ENCODE measurements at regions not wholly inside any gene's neighbourhood (a gene's known extent, or its start where the extent isn't known, plus 50 kb on each side); places are given as distances from the start of the nearest gene placed in this dataset.
"Not testable (repeated sequence)": the region's sequence is repeated elsewhere in the genome, so short reads cannot be mapped to it uniquely, and the experiment has no call there.

GRCh38 chr3:80608072-80608471 lies 840.3 kb upstream of the ROBO1 start:
- 92% methylated on average over 3 of the region's 3 CpGs for WGBS
- not testable (repeated sequence) for H3K36me3 ChIP-seq (ENCODE audit: insufficient read depth, low read length); H3K9ac ChIP-seq (ENCODE audit: low read depth, low read length); H3K27ac ChIP-seq (ENCODE audit: low read depth, low read length); H3K4me1 ChIP-seq (ENCODE audit: insufficient read depth, low read length); H3K4me3 ChIP-seq (ENCODE audit: low read length); H3K27me3 ChIP-seq (ENCODE audit: insufficient read depth, low read length); H3K9me3 ChIP-seq (ENCODE audit: insufficient read depth, low read depth, low read length)

- Histone ChIP-seq H3K36me3 (ENCODE audit: insufficient read depth, low read length) (no peaks in the 10 kb centered on the region), H3K9ac (ENCODE audit: low read depth, low read length) (no peak overlapping the region), H3K4me3 (ENCODE audit: low read length) (no peak overlapping the region), H3K9me3 (ENCODE audit: insufficient read depth, low read depth, low read length) (no peaks in the 10 kb centered on the region), H3K4me1 (ENCODE audit: insufficient read depth, low read length) (peaks cover 9% of the 10 kb centered on the region; the same call in 1 of the 2 replicates), H3K27me3 (ENCODE audit: insufficient read depth, low read length) (no peaks in the 10 kb centered on the region), H3K27ac (ENCODE audit: low read depth, low read length) (no peak overlapping the region)
- WGBS = 94% methylated on average over 2 of the region's 4 CpGs
Measured at GRCh38 chr3:80606073-80606472, 838.3 kb upstream of the ROBO1 start.

GRCh38 chr3:80601479-80601878 lies 833.7 kb upstream of the ROBO1 start:
- Histone ChIP-seq H3K36me3 (ENCODE audit: insufficient read depth, low read length) (no peaks in the 10 kb centered on the region), H3K9me3 (ENCODE audit: insufficient read depth, low read depth, low read length) (0 out of 2 replicates have a peak, but pooled peaks cover 2% of the 10 kb centered on the region), H3K4me1 (ENCODE audit: insufficient read depth, low read length) (peaks cover 3% of the 10 kb centered on the region; the same call in 1 of the 2 replicates), H3K4me3 (ENCODE audit: low read length) (no peak overlapping the region), H3K27ac (ENCODE audit: low read depth, low read length) (no peak overlapping the region), H3K9ac (ENCODE audit: low read depth, low read length) (no peak overlapping the region), H3K27me3 (ENCODE audit: insufficient read depth, low read length) (no peaks in the 10 kb centered on the region)

GRCh38 chr3:80592792-80593191 lies 825.0 kb upstream of the ROBO1 start:
- H3K9ac ChIP-seq (ENCODE audit: low read depth, low read length) = no peak overlapping the region
- no CpG with 5 or more reads among the region's 1 CpG for WGBS
- H3K4me1 ChIP-seq (ENCODE audit: insufficient read depth, low read length) = no peaks in the 10 kb centered on the region
- H3K27me3 ChIP-seq (ENCODE audit: insufficient read depth, low read length) = no peaks in the 10 kb centered on the region
- H3K36me3 ChIP-seq (ENCODE audit: insufficient read depth, low read length) = no peaks in the 10 kb centered on the region
- H3K9me3 ChIP-seq (ENCODE audit: insufficient read depth, low read depth, low read length) = no peaks in the 10 kb centered on the region
- no peak overlapping the region for H3K4me3 ChIP-seq (ENCODE audit: low read length)
- H3K27ac ChIP-seq (ENCODE audit: low read depth, low read length) = no peak overlapping the region

GRCh38 chr3:80586338-80586737 lies 818.5 kb upstream of the ROBO1 start:
- Histone ChIP-seq H3K4me3 (ENCODE audit: low read length) (no peak overlapping the region), H3K9me3 (ENCODE audit: insufficient read depth, low read depth, low read length) (no peaks in the 10 kb centered on the region), H3K27me3 (ENCODE audit: insufficient read depth, low read length) (no peaks in the 10 kb centered on the region), H3K27ac (ENCODE audit: low read depth, low read length) (no peak overlapping the region), H3K36me3 (ENCODE audit: insufficient read depth, low read length) (no peaks in the 10 kb centered on the region), H3K4me1 (ENCODE audit: insufficient read depth, low read length) (peaks cover 5% of the 10 kb centered on the region; the same call in 1 of the 2 replicates), H3K9ac (ENCODE audit: low read depth, low read length) (no peak overlapping the region)
- 95% methylated on average over 2 of the region's 2 CpGs for WGBS

- Histone ChIP-seq H3K27ac (ENCODE audit: low read depth, low read length) (no peak overlapping the region), H3K27me3 (ENCODE audit: insufficient read depth, low read length) (no peaks in the 10 kb centered on the region), H3K9me3 (ENCODE audit: insufficient read depth, low read depth, low read length) (no peaks in the 10 kb centered on the region), H3K9ac (ENCODE audit: low read depth, low read length) (no peak overlapping the region), H3K4me1 (ENCODE audit: insufficient read depth, low read length) (peaks cover 8% of the 10 kb centered on the region; the same call in 1 of the 2 replicates), H3K36me3 (ENCODE audit: insufficient read depth, low read length) (no peaks in the 10 kb centered on the region), H3K4me3 (ENCODE audit: low read length) (no peak overlapping the region)
- WGBS = 95% methylated on average over 2 of the region's 2 CpGs
Measured at GRCh38 chr3:80580146-80580545, 812.3 kb upstream of the ROBO1 start.

- Histone ChIP-seq H3K4me3 (ENCODE audit: low read length) (no peak overlapping the region), H3K27ac (ENCODE audit: low read depth, low read length) (no peak overlapping the region), H3K4me1 (ENCODE audit: insufficient read depth, low read length) (no peaks in the 10 kb centered on the region), H3K36me3 (ENCODE audit: insufficient read depth, low read length) (no peaks in the 10 kb centered on the region), H3K9ac (ENCODE audit: low read depth, low read length) (no peak overlapping the region), H3K27me3 (ENCODE audit: insufficient read depth, low read length) (no peaks in the 10 kb centered on the region), H3K9me3 (ENCODE audit: insufficient read depth, low read depth, low read length) (no peaks in the 10 kb centered on the region)
- WGBS = 29% methylated on average over 1 of the region's 2 CpGs
Measured at GRCh38 chr3:80564391-80564790, 796.6 kb upstream of the ROBO1 start.

GRCh38 chr3:80559701-80560100 lies 791.9 kb upstream of the ROBO1 start:
- Histone ChIP-seq H3K9me3 (ENCODE audit: insufficient read depth, low read depth, low read length) (no peaks in the 10 kb centered on the region), H3K4me3 (ENCODE audit: low read length) (no peak overlapping the region), H3K9ac (ENCODE audit: low read depth, low read length) (no peak overlapping the region), H3K4me1 (ENCODE audit: insufficient read depth, low read length) (no peaks in the 10 kb centered on the region), H3K27me3 (ENCODE audit: insufficient read depth, low read length) (no peaks in the 10 kb centered on the region), H3K36me3 (ENCODE audit: insufficient read depth, low read length) (no peaks in the 10 kb centered on the region), H3K27ac (ENCODE audit: low read depth, low read length) (no peak overlapping the region)
- WGBS = 94% methylated on average over 4 of the region's 4 CpGs

GRCh38 chr3:80556763-80557162 lies 789.0 kb upstream of the ROBO1 start:
- Histone ChIP-seq H3K27me3 (ENCODE audit: insufficient read depth, low read length) (no peaks in the 10 kb centered on the region), H3K4me3 (ENCODE audit: low read length) (no peak overlapping the region), H3K9me3 (ENCODE audit: insufficient read depth, low read depth, low read length) (no peaks in the 10 kb centered on the region), H3K27ac (ENCODE audit: low read depth, low read length) (no peak overlapping the region), H3K9ac (ENCODE audit: low read depth, low read length) (no peak overlapping the region), H3K36me3 (ENCODE audit: insufficient read depth, low read length) (no peaks in the 10 kb centered on the region), H3K4me1 (ENCODE audit: insufficient read depth, low read length) (no peaks in the 10 kb centered on the region)
- WGBS = 100% methylated on average over 1 of the region's 1 CpG

- Histone ChIP-seq H3K4me1 (ENCODE audit: insufficient read depth, low read length) (no peaks in the 10 kb centered on the region), H3K27ac (ENCODE audit: low read depth, low read length) (no peak overlapping the region), H3K4me3 (ENCODE audit: low read length) (no peak overlapping the region), H3K36me3 (ENCODE audit: insufficient read depth, low read length) (no peaks in the 10 kb centered on the region), H3K9ac (ENCODE audit: low read depth, low read length) (no peak overlapping the region), H3K9me3 (ENCODE audit: insufficient read depth, low read depth, low read length) (no peaks in the 10 kb centered on the region), H3K27me3 (ENCODE audit: insufficient read depth, low read length) (no peaks in the 10 kb centered on the region)
- 90% methylated on average over 3 of the region's 3 CpGs for WGBS
Measured at GRCh38 chr3:80554304-80554703, 786.5 kb upstream of the ROBO1 start.

GRCh38 chr3:80553211-80553610 lies 785.4 kb upstream of the ROBO1 start:
- H3K36me3 ChIP-seq (ENCODE audit: insufficient read depth, low read length) = no peaks in the 10 kb centered on the region
- H3K4me1 ChIP-seq (ENCODE audit: insufficient read depth, low read length) = no peaks in the 10 kb centered on the region
- 93% methylated on average over 4 of the region's 4 CpGs for WGBS
- H3K9me3 ChIP-seq (ENCODE audit: insufficient read depth, low read depth, low read length) = no peaks in the 10 kb centered on the region
- H3K4me3 ChIP-seq (ENCODE audit: low read length) = no peak overlapping the region
- H3K27me3 ChIP-seq (ENCODE audit: insufficient read depth, low read length) = no peaks in the 10 kb centered on the region
- H3K9ac ChIP-seq (ENCODE audit: low read depth, low read length) = no peak overlapping the region
- no peak overlapping the region for H3K27ac ChIP-seq (ENCODE audit: low read depth, low read length)

- Histone ChIP-seq H3K27me3 (ENCODE audit: insufficient read depth, low read length) (no peaks in the 10 kb centered on the region), H3K27ac (ENCODE audit: low read depth, low read length) (no peak overlapping the region), H3K4me3 (ENCODE audit: low read length) (no peak overlapping the region), H3K36me3 (ENCODE audit: insufficient read depth, low read length) (no peaks in the 10 kb centered on the region), H3K4me1 (ENCODE audit: insufficient read depth, low read length) (no peaks in the 10 kb centered on the region), H3K9me3 (ENCODE audit: insufficient read depth, low read depth, low read length) (no peaks in the 10 kb centered on the region), H3K9ac (ENCODE audit: low read depth, low read length) (no peak overlapping the region)
- WGBS = 93% methylated on average over 5 of the region's 5 CpGs
Measured at GRCh38 chr3:80550174-80550573, 782.4 kb upstream of the ROBO1 start.

All from HUES64 (cell line).